AG04450 (cell line): ENCODE measurements at regions not wholly inside any gene's neighbourhood (a gene's known extent, or its start where the extent isn't known, plus 50 kb on each side); places are given as distances from the start of the nearest gene placed in this dataset.

Experiments used
- CTCF ChIA-PET: fragments of 300-600, 350-600 bp; formaldehyde crosslinking; extraction: SDS; loops from one replicate; lab custom pipeline; 2022; ENCODE audit warnings: antibody characterized with exemption, inconsistent platforms; lab: Charles Lee
- POLR2A ChIA-PET: fragments of 350-600 bp; formaldehyde crosslinking; extraction: SDS; loops from one replicate; lab custom pipeline; 2021; ENCODE audit warnings: antibody characterized with exemption, inconsistent platforms; lab: Yijun Ruan, JAX
- DNase-seq: peaks from one replicate; pipeline ENCODE4 v3.0.0-alpha.2; 2011; ENCODE audit warnings: low read depth, low spot score
- H3K27ac ChIP-seq: one replicate; pipeline ENCODE4 v1.5.1; 2012; ENCODE audit warnings: low read depth, low read length, control low read depth
- H3K27me3 ChIP-seq: one replicate; pipeline ENCODE4 v1.6.0; 2012; ENCODE audit warnings: low read length; ENCODE audit not compliant: control insufficient read depth, insufficient read depth
- H3K4me3 ChIP-seq: 2 replicates; pipeline ENCODE4 v1.5.1; 2011; ENCODE audit warnings: mild to moderate bottlenecking, low read depth, low read length, control low read depth
- H3K9me3 ChIP-seq: 2 replicates; pipeline ENCODE4 v1.5.1; 2012; ENCODE audit warnings: low read length; ENCODE audit not compliant: control insufficient read depth, insufficient read depth
- CTCF ChIP-seq: IDR thresholded peaks from 2 replicates; pipeline ENCODE4 v1.5.1; 2011; ENCODE audit warnings: low read depth, low read length, control low read depth, inconsistent platforms

- TF ChIP-seq CTCF, result no peak
- Histone ChIP-seq H3K4me3 (peak overlapping the region; percentile 47), H3K9me3 (peaks cover 8% of the 10 kb centered on the region; the same call in 1 of the 2 replicates), H3K27me3 (peaks cover 98% of the 10 kb centered on the region), H3K27ac (no peak overlapping the region)
- POLR2A ChIA-PET, result no interaction called here
- CTCF ChIA-PET, result interaction anchor here (1.2 kb wide), 1 partner anchor 52 kb away, joined by 3 read pairs; no protein-coding TSS in a partner anchor
- DNase-seq, result no peak
Measured at GRCh38 chr15:89408372-89409183, 74.0 kb upstream of the POLG start.

- ChIA-PET POLR2A (no interaction called here), CTCF (interaction anchor here (0.7 to 1.4 kb wide), 4 partner anchors 10 to 203 kb away, joined by 3 to 7 read pairs (median 4); no protein-coding TSS in a partner anchor)
- Histone ChIP-seq H3K4me3 (no peak overlapping the region), H3K9me3 (peaks cover 8% of the 10 kb centered on the region; the same call in 1 of the 2 replicates), H3K27me3 (peaks cover 93% of the 10 kb centered on the region), H3K27ac (no peak overlapping the region)
- TF ChIP-seq CTCF, result no peak; the same call in 1 of the 2 replicates
- DNase-seq, result no peak
Measured at GRCh38 chr15:89406940-89407607, 72.5 kb upstream of the POLG start.

- Histone ChIP-seq H3K27me3 (peaks cover 86% of the 10 kb centered on the region), H3K9me3 (peaks cover 5% of the 10 kb centered on the region; the same call in 1 of the 2 replicates), H3K27ac (no peak overlapping the region), H3K4me3 (peak overlapping the region; percentile 31)
- no peak for DNase-seq
- ChIA-PET POLR2A (no interaction called here), CTCF (interaction anchor here (0.7 to 1.4 kb wide), 4 partner anchors 11 to 204 kb away, joined by 3 to 7 read pairs (median 4); no protein-coding TSS in a partner anchor)
- no peak for TF ChIP-seq CTCF
Measured at GRCh38 chr15:89406218-89406939, 71.8 kb upstream of the POLG start.

- DNase-seq, result no peak
- TF ChIP-seq CTCF, result no peak
- H3K4me3 ChIP-seq, result no peak overlapping the region
- CTCF ChIA-PET, result interaction anchor here (5.0 kb wide), 1 partner anchor 47 kb away, joined by 40 read pairs; no protein-coding TSS in a partner anchor
- H3K27ac ChIP-seq, result no peak overlapping the region
- no peaks in the 10 kb centered on the region; the same call in 1 of the 2 replicates for H3K9me3 ChIP-seq
- H3K27me3 ChIP-seq, result peaks cover 85% of the 10 kb centered on the region
- POLR2A ChIA-PET, result no interaction called here
Measured at GRCh38 chr15:89405494-89405893, 70.9 kb upstream of the POLG start.
